ENCODE measurements at regions not wholly inside any gene's neighbourhood (a gene's known extent, or its start where the extent isn't known, plus 50 kb on each side); places are given as distances from the start of the nearest gene placed in this dataset.
A peak's percentile ranks its signal among the peaks of the same experiment; 100 is the strongest.

GRCh38 chr3:22977042-22977441, 226.1 kb upstream of the UBE2E2 start:
- H3K4me1 ChIP-seq (ENCODE audit: insufficient read depth, low read length), result no peaks in the 10 kb centered on the region
- H3K27me3 ChIP-seq (ENCODE audit: insufficient read depth, low read length, poor library complexity), result no peaks in the 10 kb centered on the region
- H3K9me3 ChIP-seq (ENCODE audit: insufficient read depth, low read length, severe bottlenecking), result no peaks in the 10 kb centered on the region
- DNase-seq (no peak), ATAC-seq (ENCODE audit: insufficient read depth, low read depth) (no peak)
- TF ChIP-seq EZH2 (IDR thresholded peaks at IDR 0.05; ENCODE audit: borderline replicate concordance, low read depth, low read length, severe bottlenecking) (no peak), CTCF (IDR thresholded peaks at IDR 0.05; ENCODE audit: borderline replicate concordance, extremely low read depth, low read length, poor library complexity, severe bottlenecking) (no peak)
- no peak overlapping the region for H3K27ac ChIP-seq (ENCODE audit: low read length)
- H3K9ac ChIP-seq (ENCODE audit: low read depth, low read length), result no peak overlapping the region
- H3K79me2 ChIP-seq (ENCODE audit: insufficient read depth, low read length), result no peaks in the 10 kb centered on the region
- H3K36me3 ChIP-seq (ENCODE audit: insufficient read depth, low read length), result no peaks in the 10 kb centered on the region
- H4K20me1 ChIP-seq (ENCODE audit: insufficient read depth, low read length), result no peaks in the 10 kb centered on the region
- H3K4me2 ChIP-seq (ENCODE audit: insufficient read depth, low read length), result no peak overlapping the region
- H3K4me3 ChIP-seq (ENCODE audit: low read depth in 1 of 2, low read length in 2 of 2), result no peak overlapping the region
- no peak overlapping the region for H2AFZ ChIP-seq (ENCODE audit: low read depth, low read length)

GRCh38 chr3:22977650-22978289, 225.4 kb upstream of the UBE2E2 start:
- no peak for DNase-seq

GRCh38 chr3:22979581-22979980, 223.5 kb upstream of the UBE2E2 start:
- Histone ChIP-seq H3K27ac (ENCODE audit: low read length) (no peak overlapping the region), H3K9me3 (ENCODE audit: insufficient read depth, low read length, severe bottlenecking) (no peaks in the 10 kb centered on the region), H3K4me3 (ENCODE audit: low read depth in 1 of 2, low read length in 2 of 2) (no peak overlapping the region), H3K79me2 (ENCODE audit: insufficient read depth, low read length) (no peaks in the 10 kb centered on the region), H3K36me3 (ENCODE audit: insufficient read depth, low read length) (no peaks in the 10 kb centered on the region), H3K4me1 (ENCODE audit: insufficient read depth, low read length) (no peaks in the 10 kb centered on the region), H3K27me3 (ENCODE audit: insufficient read depth, low read length, poor library complexity) (no peaks in the 10 kb centered on the region), H3K9ac (ENCODE audit: low read depth, low read length) (no peak overlapping the region), H3K4me2 (ENCODE audit: insufficient read depth, low read length) (no peak overlapping the region), H4K20me1 (ENCODE audit: insufficient read depth, low read length) (no peaks in the 10 kb centered on the region), H2AFZ (ENCODE audit: low read depth, low read length) (no peak overlapping the region)
- no peak for TF ChIP-seq CTCF (IDR thresholded peaks at IDR 0.05; ENCODE audit: borderline replicate concordance, extremely low read depth, low read length, poor library complexity, severe bottlenecking)
- no peak for TF ChIP-seq EZH2 (IDR thresholded peaks at IDR 0.05; ENCODE audit: borderline replicate concordance, low read depth, low read length, severe bottlenecking)
- no peak for ATAC-seq (ENCODE audit: insufficient read depth, low read depth)
- DNase-seq, result no peak

More at GRCh38 chr3:22977650-22978289, 225.4 kb upstream of the UBE2E2 start:
- H3K9me3 ChIP-seq (ENCODE audit: insufficient read depth, low read length, severe bottlenecking), result no peaks in the 10 kb centered on the region
- no peak overlapping the region for H3K9ac ChIP-seq (ENCODE audit: low read depth, low read length)
- no peak overlapping the region for H3K4me3 ChIP-seq (ENCODE audit: low read depth in 1 of 2, low read length in 2 of 2)
- no peaks in the 10 kb centered on the region for H3K4me1 ChIP-seq (ENCODE audit: insufficient read depth, low read length)
- H2AFZ ChIP-seq (ENCODE audit: low read depth, low read length), result no peak overlapping the region
- TF ChIP-seq EZH2 (IDR thresholded peaks at IDR 0.05; ENCODE audit: borderline replicate concordance, low read depth, low read length, severe bottlenecking), result no peak
- no peak for TF ChIP-seq CTCF (IDR thresholded peaks at IDR 0.05; ENCODE audit: borderline replicate concordance, extremely low read depth, low read length, poor library complexity, severe bottlenecking)
- no peaks in the 10 kb centered on the region for H4K20me1 ChIP-seq (ENCODE audit: insufficient read depth, low read length)
- no peak overlapping the region for H3K27ac ChIP-seq (ENCODE audit: low read length)
- no peaks in the 10 kb centered on the region for H3K79me2 ChIP-seq (ENCODE audit: insufficient read depth, low read length)
- H3K4me2 ChIP-seq (ENCODE audit: insufficient read depth, low read length), result no peak overlapping the region
- ATAC-seq (ENCODE audit: insufficient read depth, low read depth), result peak; percentile 55; the same call in 1 of the 3 replicates
- H3K36me3 ChIP-seq (ENCODE audit: insufficient read depth, low read length), result no peaks in the 10 kb centered on the region
- H3K27me3 ChIP-seq (ENCODE audit: insufficient read depth, low read length, poor library complexity), result no peaks in the 10 kb centered on the region

Measured in DND-41 (cell line).